Natural killer cell (primary cell): ENCODE measurements at regions not wholly inside any gene's neighbourhood (a gene's known extent, or its start where the extent isn't known, plus 50 kb on each side); places are given as distances from the start of the nearest gene placed in this dataset.

Experiments
- ATAC-seq, 3 donors: fragments of 150-1000 bp in 2 of 3; fragments of 200-7000 bp in 1 of 3; cut with Tn5 transposase; 1 replicate in 1 of 3; 2 replicates in 2 of 3; pipeline ENCODE4 v1.10.0; 2021; ENCODE audit warnings: mild to moderate bottlenecking in 2 of 3, moderate library complexity in 2 of 3
- DNase-seq, 2 donors: peaks; one replicate each; pipeline versions ENCODE4 v3.0.0 to v3.0.0-alpha.2; 2013 to 2021; ENCODE audit warnings: mixed read lengths in 1 of 2
- H3K27ac ChIP-seq: one replicate; pipeline ENCODE4 v1.5.1; 2013; ENCODE audit warnings: mild to moderate bottlenecking, low read length
- H3K27me3 ChIP-seq: one replicate; pipeline ENCODE4 v1.6.1; 2013; ENCODE audit warnings: low read length; ENCODE audit not compliant: control insufficient read depth, insufficient read depth
- H3K36me3 ChIP-seq: one replicate; pipeline ENCODE4 v1.6.1; 2013; ENCODE audit warnings: low read length; ENCODE audit not compliant: control insufficient read depth, insufficient read depth
- H3K4me1 ChIP-seq: one replicate; pipeline ENCODE4 v1.6.1; 2013; ENCODE audit warnings: low read length; ENCODE audit not compliant: control insufficient read depth, insufficient read depth
- H3K4me3 ChIP-seq: one replicate; pipeline ENCODE4 v1.5.1; 2013; ENCODE audit warnings: low read length
- H3K9me3 ChIP-seq: one replicate; pipeline ENCODE4 v1.6.1; 2013; ENCODE audit warnings: low read length; ENCODE audit not compliant: control insufficient read depth, insufficient read depth
- H3K27ac Mint-ChIP-seq, 2 donors: one replicate each; pipeline ENCODE4 v1.8.0; 2022; ENCODE audit warnings: mild to moderate bottlenecking in 2 of 2, mixed read lengths in 2 of 2, moderate library complexity in 1 of 2
- H3K27me3 Mint-ChIP-seq, 2 donors: one replicate each; pipeline ENCODE4 v1.8.0; 2022; ENCODE audit warnings: low read depth in 2 of 2, mixed read lengths in 2 of 2
- H3K36me3 Mint-ChIP-seq: one replicate; pipeline ENCODE4 v1.8.0; 2022; ENCODE audit warnings: mixed read lengths
- H3K4me1 Mint-ChIP-seq, 2 donors: one replicate each; pipeline ENCODE4 v1.8.0; 2022; ENCODE audit warnings: mixed read lengths in 2 of 2
- H3K4me3 Mint-ChIP-seq: one replicate; pipeline ENCODE4 v1.8.0; 2022; ENCODE audit warnings: mild to moderate bottlenecking, moderate library complexity, mixed read lengths
- H3K9me3 Mint-ChIP-seq, 2 donors: one replicate each; pipeline ENCODE4 v1.8.0; 2022; ENCODE audit warnings: mixed read lengths in 2 of 2
- CTCF ChIP-seq: fragments of 200-600 bp; IDR thresholded peaks from one replicate; pipeline ENCODE4 v1.8.0; 2022; ENCODE audit warnings: antibody characterized with exemption
- WGBS: methylation state at CpG from one replicate; pipeline ENCODE4 v1.1.7; 2013; ENCODE audit warnings: missing lambda C conversion rate; ENCODE audit not compliant: insufficient coverage; 5-methylcytosine and 5-hydroxymethylcytosine counted together
- intact Hi-C: fragments of 100-400 bp; cut with micrococcal nuclease; formaldehyde crosslinking; loops from one replicate; pipeline ENCODE4 v1.14.2; 2022

- intact Hi-C loops, result no loop called here
Observed at GRCh38 chr12:46669720-46670119, 156.1 kb downstream of the SLC38A4 start.

GRCh38 chr12:46667551-46667950, 158.2 kb downstream of the SLC38A4 start:
- Mint-ChIP-seq H3K36me3 (peaks cover 10% of the 10 kb centered on the region), H3K27me3 (no peaks in the 10 kb centered on the region), H3K4me3 (no peak overlapping the region), H3K27ac (no peak overlapping the region), H3K4me1 (peaks cover 18 to 23% of the 10 kb centered on the region in 2 donors), H3K9me3 (peaks cover 0 to 2% of the 10 kb centered on the region in 2 donors)
- no peak overlapping the region for H3K4me3 ChIP-seq
- no peaks in the 10 kb centered on the region for H3K27me3 ChIP-seq
- DNase-seq (no peak), ATAC-seq (no peak)
- TF ChIP-seq CTCF, result no peak
- no peak overlapping the region for H3K27ac ChIP-seq
- H3K4me1 ChIP-seq, result no peaks in the 10 kb centered on the region
- intact Hi-C loops, result no loop called here
- no peaks in the 10 kb centered on the region for H3K36me3 ChIP-seq
- no peaks in the 10 kb centered on the region for H3K9me3 ChIP-seq

More at GRCh38 chr12:46669720-46670119, 156.1 kb downstream of the SLC38A4 start:
- 50% methylated on average over 2 of the region's 2 CpGs for WGBS
- Histone ChIP-seq H3K4me1 (no peaks in the 10 kb centered on the region), H3K36me3 (no peaks in the 10 kb centered on the region), H3K9me3 (no peaks in the 10 kb centered on the region), H3K4me3 (no peak overlapping the region), H3K27me3 (no peaks in the 10 kb centered on the region), H3K27ac (no peak overlapping the region)
- no peak for TF ChIP-seq CTCF
- Mint-ChIP-seq H3K4me3 (no peak overlapping the region), H3K9me3 (peaks cover 0 to 2% of the 10 kb centered on the region in 2 donors), H3K36me3 (peaks cover 10% of the 10 kb centered on the region), H3K4me1 (peaks cover 13 to 18% of the 10 kb centered on the region in 2 donors), H3K27ac (peak overlapping the region in 1 of 2 donors; percentile 24), H3K27me3 (no peaks in the 10 kb centered on the region)
- DNase-seq (no peak), ATAC-seq (no peak)

- peaks cover 1% of the 10 kb centered on the region for H3K36me3 Mint-ChIP-seq
- intact Hi-C loops, result loop anchor here (5.0 kb wide), 2 partner anchors 58 to 398 kb away; partner anchors contain the start of gene SLC38A1
- 3% methylated on average over 3 of the region's 3 CpGs for WGBS
- H3K4me1 ChIP-seq, result peaks cover 2% of the 10 kb centered on the region
- H3K27me3 ChIP-seq, result no peaks in the 10 kb centered on the region
- DNase-seq (peak in 1 of 2 donors; percentile 15), ATAC-seq (peak; percentile 90 to 94 (median 93))
- H3K27ac ChIP-seq, result peak overlapping the region; percentile 53
- H3K9me3 ChIP-seq, result no peaks in the 10 kb centered on the region
- peak overlapping the region; percentile 83 to 87 for H3K27ac Mint-ChIP-seq
- peaks cover 36 to 38% of the 10 kb centered on the region in 2 donors for H3K4me1 Mint-ChIP-seq
- peak overlapping the region; percentile 67 for H3K4me3 Mint-ChIP-seq
- no peaks in the 10 kb centered on the region for H3K36me3 ChIP-seq
- H3K27me3 Mint-ChIP-seq, result no peaks in the 10 kb centered on the region
- H3K9me3 Mint-ChIP-seq, result no peaks in the 10 kb centered on the region
- H3K4me3 ChIP-seq, result no peak overlapping the region
- TF ChIP-seq CTCF, result no peak
Observed at GRCh38 chr12:46664761-46665287, 161.0 kb downstream of the SLC38A4 start.

- intact Hi-C loops, result loop anchor here (5.0 kb wide), 2 partner anchors 56 to 396 kb away; partner anchors contain the start of gene SLC38A1
- no peak overlapping the region for H3K4me3 ChIP-seq
Observed at GRCh38 chr12:46663318-46663717, 162.5 kb downstream of the SLC38A4 start.

More at GRCh38 chr12:46663318-46663717, 162.5 kb downstream of the SLC38A4 start:
- DNase-seq (no peak), ATAC-seq (no peak)
- Histone ChIP-seq H3K36me3 (no peaks in the 10 kb centered on the region), H3K27ac (no peak overlapping the region), H3K4me1 (peaks cover 3% of the 10 kb centered on the region), H3K27me3 (no peaks in the 10 kb centered on the region), H3K9me3 (no peaks in the 10 kb centered on the region)
- no peaks in the 10 kb centered on the region for H3K36me3 Mint-ChIP-seq
- H3K27me3 Mint-ChIP-seq, result no peaks in the 10 kb centered on the region
- peaks cover 46% of the 10 kb centered on the region in 2 donors for H3K4me1 Mint-ChIP-seq
- TF ChIP-seq CTCF, result no peak
- no peak overlapping the region for H3K4me3 Mint-ChIP-seq
- H3K9me3 Mint-ChIP-seq, result no peaks in the 10 kb centered on the region
- peak overlapping the region; percentile 83 to 87 for H3K27ac Mint-ChIP-seq
